Spinal cord (tissue), 9 donors: ENCODE measurements at regions not wholly inside any gene's neighbourhood (a gene's known extent, or its start where the extent isn't known, plus 50 kb on each side); places are given as distances from the start of the nearest gene placed in this dataset.

Source experiments
- DNase-seq, 6 donors: peaks; one replicate each; pipeline versions ENCODE4 v3.0.0 to v3.0.0-alpha.2; 2013 to 2015; ENCODE audit warnings: low spot score in 6 of 6, low read depth in 4 of 6
- H3K27ac ChIP-seq: one replicate; pipeline ENCODE4 v1.5.1; 2013; ENCODE audit warnings: low read depth, low read length, control low read depth
- H3K27me3 ChIP-seq: one replicate; pipeline ENCODE4 v1.6.1; 2013; ENCODE audit warnings: low read length; ENCODE audit not compliant: control insufficient read depth, insufficient read depth
- H3K36me3 ChIP-seq: one replicate; pipeline ENCODE4 v1.6.1; 2013; ENCODE audit warnings: low read length; ENCODE audit not compliant: control insufficient read depth, insufficient read depth
- H3K4me1 ChIP-seq: one replicate; pipeline ENCODE4 v1.6.1; 2013; ENCODE audit warnings: low read length; ENCODE audit not compliant: control insufficient read depth, insufficient read depth
- H3K4me3 ChIP-seq: one replicate; pipeline ENCODE4 v1.5.1; 2013; ENCODE audit warnings: low read depth, low read length, control low read depth
- H3K9me3 ChIP-seq: one replicate; pipeline ENCODE4 v1.6.1; 2013; ENCODE audit warnings: low read length; ENCODE audit not compliant: control insufficient read depth, insufficient read depth
- WGBS: methylation state at CpG from one replicate; pipeline ENCODE4 v1.1.5; 2013; ENCODE audit warnings: missing lambda C conversion rate; ENCODE audit not compliant: insufficient coverage; 5-methylcytosine and 5-hydroxymethylcytosine counted together
- donor health status: healthy.

- Histone ChIP-seq H3K9me3 (no peaks in the 10 kb centered on the region), H3K27ac (no peak overlapping the region), H3K36me3 (no peaks in the 10 kb centered on the region), H3K4me1 (no peaks in the 10 kb centered on the region), H3K27me3 (no peaks in the 10 kb centered on the region), H3K4me3 (no peak overlapping the region)
- no peak for DNase-seq
- 80% methylated on average over 1 of the region's 3 CpGs for WGBS
Measured at GRCh38 chr9:118109542-118109941, 405.3 kb downstream of the TLR4 start.

- Histone ChIP-seq H3K9me3 (no peaks in the 10 kb centered on the region), H3K27me3 (no peaks in the 10 kb centered on the region), H3K4me3 (no peak overlapping the region), H3K4me1 (no peaks in the 10 kb centered on the region), H3K36me3 (no peaks in the 10 kb centered on the region), H3K27ac (no peak overlapping the region)
- WGBS, result no CpG with 5 or more reads among the region's 2 CpGs
- no peak for DNase-seq
Measured at GRCh38 chr9:118121361-118121760, 417.2 kb downstream of the TLR4 start.

- H3K4me1 ChIP-seq, result no peaks in the 10 kb centered on the region
- H3K9me3 ChIP-seq, result no peaks in the 10 kb centered on the region
- no peak for DNase-seq
- H3K4me3 ChIP-seq, result no peak overlapping the region
- no peaks in the 10 kb centered on the region for H3K27me3 ChIP-seq
- H3K36me3 ChIP-seq, result no peaks in the 10 kb centered on the region
- WGBS, result 100% methylated on average over 2 of the region's 2 CpGs
- no peak overlapping the region for H3K27ac ChIP-seq
Measured at GRCh38 chr9:118128313-118128712, 424.1 kb downstream of the TLR4 start.

- Histone ChIP-seq H3K27ac (no peak overlapping the region), H3K4me3 (no peak overlapping the region), H3K36me3 (no peaks in the 10 kb centered on the region), H3K4me1 (no peaks in the 10 kb centered on the region), H3K9me3 (no peaks in the 10 kb centered on the region), H3K27me3 (no peaks in the 10 kb centered on the region)
- 57% methylated on average over 1 of the region's 3 CpGs for WGBS
- no peak for DNase-seq
Measured at GRCh38 chr9:118129541-118129940, 425.3 kb downstream of the TLR4 start.

GRCh38 chr9:118148990-118149389 lies 444.8 kb downstream of the TLR4 start:
- Histone ChIP-seq H3K9me3 (no peaks in the 10 kb centered on the region), H3K27me3 (no peaks in the 10 kb centered on the region), H3K4me3 (no peak overlapping the region), H3K36me3 (no peaks in the 10 kb centered on the region), H3K4me1 (no peaks in the 10 kb centered on the region), H3K27ac (no peak overlapping the region)
- no peak for DNase-seq
- WGBS, result no CpG with 5 or more reads among the region's 1 CpG

GRCh38 chr9:118156846-118157245 lies 452.6 kb downstream of the TLR4 start:
- Histone ChIP-seq H3K9me3 (no peaks in the 10 kb centered on the region), H3K27ac (no peak overlapping the region), H3K27me3 (no peaks in the 10 kb centered on the region), H3K4me3 (no peak overlapping the region), H3K36me3 (no peaks in the 10 kb centered on the region), H3K4me1 (no peaks in the 10 kb centered on the region)
- DNase-seq, result peak in 1 of 6 donors; percentile 52
- WGBS, result 86% methylated on average over 2 of the region's 6 CpGs

- Histone ChIP-seq H3K36me3 (no peaks in the 10 kb centered on the region), H3K4me1 (no peaks in the 10 kb centered on the region), H3K27me3 (no peaks in the 10 kb centered on the region), H3K9me3 (no peaks in the 10 kb centered on the region), H3K27ac (no peak overlapping the region), H3K4me3 (no peak overlapping the region)
- no peak for DNase-seq
- WGBS, result no CpG with 5 or more reads among the region's 3 CpGs
Measured at GRCh38 chr9:118162716-118163115, 458.5 kb downstream of the TLR4 start.

GRCh38 chr9:118163751-118164150 lies 459.5 kb downstream of the TLR4 start:
- Histone ChIP-seq H3K36me3 (no peaks in the 10 kb centered on the region), H3K4me3 (no peak overlapping the region), H3K9me3 (no peaks in the 10 kb centered on the region), H3K4me1 (no peaks in the 10 kb centered on the region), H3K27me3 (no peaks in the 10 kb centered on the region), H3K27ac (no peak overlapping the region)
- no peak for DNase-seq
- 50% methylated on average over 1 of the region's 2 CpGs for WGBS

GRCh38 chr9:118165451-118165850 lies 461.2 kb downstream of the TLR4 start:
- H3K4me3 ChIP-seq, result no peak overlapping the region
- H3K27ac ChIP-seq, result no peak overlapping the region
- WGBS, result no CpG with 5 or more reads among the region's 1 CpG
- H3K4me1 ChIP-seq, result no peaks in the 10 kb centered on the region
- H3K9me3 ChIP-seq, result no peaks in the 10 kb centered on the region
- DNase-seq, result no peak
- H3K36me3 ChIP-seq, result no peaks in the 10 kb centered on the region
- H3K27me3 ChIP-seq, result no peaks in the 10 kb centered on the region

GRCh38 chr9:118170032-118170955 lies 466.1 kb downstream of the TLR4 start:
- H3K9me3 ChIP-seq, result no peaks in the 10 kb centered on the region
- no peak overlapping the region for H3K27ac ChIP-seq
- peak; percentile 26 to 96 (median 68) for DNase-seq
- H3K36me3 ChIP-seq, result no peaks in the 10 kb centered on the region
- H3K27me3 ChIP-seq, result no peaks in the 10 kb centered on the region
- H3K4me1 ChIP-seq, result no peaks in the 10 kb centered on the region
- WGBS, result 31% methylated on average over 2 of the region's 6 CpGs
- no peak overlapping the region for H3K4me3 ChIP-seq
